ENCODE measurements at regions not wholly inside any gene's neighbourhood (a gene's known extent, or its start where the extent isn't known, plus 50 kb on each side); places are given as distances from the start of the nearest gene placed in this dataset.
A peak's percentile ranks its signal among the peaks of the same experiment; 100 is the strongest.
"Not testable (repeated sequence)": the region's sequence is repeated elsewhere in the genome, so short reads cannot be mapped to it uniquely, and the experiment has no call there.

- no peak overlapping the region for H3K4me3 ChIP-seq
- no peak overlapping the region for H3K27ac ChIP-seq
- H3K4me1 ChIP-seq (replicated peaks in 1 of 2) = no peaks in the 10 kb centered on the region
- in situ Hi-C loops (cut with MboI; ENCODE audit: low pct_unique_long_range_greater_than_20kb in 2 of 9, low sequenced_read_pairs in 9 of 9, unreplicated experiment in 9 of 9) = no loop called here
- 0 to 96% (median 78%) methylated on average over 1 to 2 of the region's 2 CpGs; no CpG with 5 or more reads in 2 of the 10 experiments for WGBS, 10 experiments
- ATAC-seq (replicated peaks in 6 of 8) = no peak
Measured at GRCh38 chr6:20263059-20263458, 50.8 kb upstream of the MBOAT1 start.

- Histone ChIP-seq H3K27ac (no peak overlapping the region), H3K4me3 (no peak overlapping the region), H3K4me1 (replicated peaks in 1 of 2) (no peaks in the 10 kb centered on the region)
- ATAC-seq (replicated peaks in 6 of 8) = no peak
- in situ Hi-C loops (cut with MboI; ENCODE audit: low pct_unique_long_range_greater_than_20kb in 2 of 9, low sequenced_read_pairs in 9 of 9, unreplicated experiment in 9 of 9) = no loop called here
- WGBS, 10 experiments = 39 to 100% (median 85%) methylated on average over 1 to 3 of the region's 3 CpGs
Measured at GRCh38 chr6:20265842-20266241, 53.6 kb upstream of the MBOAT1 start.

- Histone ChIP-seq H3K27ac (no peak overlapping the region), H3K4me3 (no peak overlapping the region), H3K4me1 (replicated peaks in 1 of 2) (peaks cover 0 to 8% of the 10 kb centered on the region in 2 donors)
- ATAC-seq (replicated peaks in 6 of 8) = no peak
- in situ Hi-C loops (cut with MboI; ENCODE audit: low pct_unique_long_range_greater_than_20kb in 2 of 9, low sequenced_read_pairs in 9 of 9, unreplicated experiment in 9 of 9) = no loop called here
- WGBS, 10 experiments = 20 to 100% (median 82%) methylated on average over 1 to 9 of the region's 11 CpGs
Measured at GRCh38 chr6:20266851-20267608, 54.8 kb upstream of the MBOAT1 start.

GRCh38 chr6:20269181-20269580 is 56.9 kb upstream of the MBOAT1 start:
- 0 to 93% (median 17%) methylated on average over 1 to 2 of the region's 2 CpGs; no CpG with 5 or more reads in 3 of the 10 experiments for WGBS, 10 experiments
- H3K4me1 ChIP-seq (replicated peaks in 1 of 2) = peaks cover 0 to 11% of the 10 kb centered on the region in 2 donors
- peak in 1 of 8 experiments; percentile 42 for ATAC-seq (replicated peaks in 6 of 8)
- no peak overlapping the region for H3K27ac ChIP-seq
- in situ Hi-C loops (cut with MboI; ENCODE audit: low pct_unique_long_range_greater_than_20kb in 2 of 9, low sequenced_read_pairs in 9 of 9, unreplicated experiment in 9 of 9) = no loop called here
- H3K4me3 ChIP-seq = no peak overlapping the region

GRCh38 chr6:20271818-20272217 is 59.5 kb upstream of the MBOAT1 start:
- Histone ChIP-seq H3K4me1 (replicated peaks in 1 of 2) (peaks cover 0 to 11% of the 10 kb centered on the region in 2 donors), H3K4me3 (no peak overlapping the region), H3K27ac (peak overlapping the region in 1 of 2 donors; percentile 9)
- in situ Hi-C loops (cut with MboI; ENCODE audit: low pct_unique_long_range_greater_than_20kb in 2 of 9, low sequenced_read_pairs in 9 of 9, unreplicated experiment in 9 of 9) = no loop called here
- ATAC-seq (replicated peaks in 6 of 8) = peak in 4 of 8 experiments; percentile 27 to 41 (median 40)
- WGBS, 10 experiments = 0 to 83% (median 46%) methylated on average over 1 to 3 of the region's 3 CpGs; no CpG with 5 or more reads in 2 of the 10 experiments

GRCh38 chr6:20274137-20274536 is 61.9 kb upstream of the MBOAT1 start:
- H3K4me3 ChIP-seq = no peak overlapping the region
- no peak for ATAC-seq (replicated peaks in 6 of 8)
- H3K27ac ChIP-seq = no peak overlapping the region
- 34 to 100% (median 90%) methylated on average over 1 to 4 of the region's 4 CpGs; no CpG with 5 or more reads in 1 of the 10 experiments for WGBS, 10 experiments
- in situ Hi-C loops (cut with MboI; ENCODE audit: low pct_unique_long_range_greater_than_20kb in 2 of 9, low sequenced_read_pairs in 9 of 9, unreplicated experiment in 9 of 9) = no loop called here
- peaks cover 0 to 11% of the 10 kb centered on the region in 2 donors for H3K4me1 ChIP-seq (replicated peaks in 1 of 2)

GRCh38 chr6:20275837-20276236 is 63.6 kb upstream of the MBOAT1 start:
- H3K4me1 ChIP-seq (replicated peaks in 1 of 2) = peaks cover 0 to 11% of the 10 kb centered on the region in 2 donors
- H3K27ac ChIP-seq; H3K4me3 ChIP-seq; ATAC-seq (replicated peaks in 6 of 8): not testable (repeated sequence)
- WGBS, 10 experiments = 0 to 100% (median 93%) methylated on average over 1 to 2 of the region's 2 CpGs; no CpG with 5 or more reads in 1 of the 10 experiments
- in situ Hi-C loops (cut with MboI; ENCODE audit: low pct_unique_long_range_greater_than_20kb in 2 of 9, low sequenced_read_pairs in 9 of 9, unreplicated experiment in 9 of 9) = loop anchor here in 3 of 9 experiments (25.0 kb wide), 2 partner anchors 236 to 261 kb away; partner anchors contain the start of gene CDKAL1 (in 2 of the 3)

GRCh38 chr6:20277724-20278123 is 65.5 kb upstream of the MBOAT1 start:
- not testable (repeated sequence) for H3K4me1 ChIP-seq (replicated peaks in 1 of 2); H3K4me3 ChIP-seq; H3K27ac ChIP-seq; ATAC-seq (replicated peaks in 6 of 8)
- in situ Hi-C loops (cut with MboI; ENCODE audit: low pct_unique_long_range_greater_than_20kb in 2 of 9, low sequenced_read_pairs in 9 of 9, unreplicated experiment in 9 of 9) = loop anchor here in 3 of 9 experiments (25.0 kb wide), 2 partner anchors 235 to 260 kb away; partner anchors contain the start of gene CDKAL1 (in 2 of the 3)
- WGBS, 10 experiments = 60 to 100% (median 80%) methylated on average over 1 to 5 of the region's 6 CpGs; no CpG with 5 or more reads in 5 of the 10 experiments

- Histone ChIP-seq H3K27ac (no peak overlapping the region), H3K4me3 (no peak overlapping the region), H3K4me1 (replicated peaks in 1 of 2) (no peaks in the 10 kb centered on the region)
- in situ Hi-C loops (cut with MboI; ENCODE audit: low pct_unique_long_range_greater_than_20kb in 2 of 9, low sequenced_read_pairs in 9 of 9, unreplicated experiment in 9 of 9) = loop anchor here in 3 of 9 experiments (25.0 kb wide), 2 partner anchors 233 to 258 kb away; partner anchors contain the start of gene CDKAL1 (in 2 of the 3)
- ATAC-seq (replicated peaks in 6 of 8) = no peak
- WGBS, 10 experiments = 14 to 98% (median 78%) methylated on average over 1 to 4 of the region's 4 CpGs; no CpG with 5 or more reads in 1 of the 10 experiments
Measured at GRCh38 chr6:20279051-20279450, 66.8 kb upstream of the MBOAT1 start.

- Histone ChIP-seq H3K4me3 (no peak overlapping the region), H3K4me1 (replicated peaks in 1 of 2) (no peaks in the 10 kb centered on the region), H3K27ac (no peak overlapping the region)
- ATAC-seq (replicated peaks in 6 of 8) = no peak
- 0 to 96% (median 62%) methylated on average over 2 to 5 of the region's 5 CpGs for WGBS, 10 experiments
- in situ Hi-C loops (cut with MboI; ENCODE audit: low pct_unique_long_range_greater_than_20kb in 2 of 9, low sequenced_read_pairs in 9 of 9, unreplicated experiment in 9 of 9) = loop anchor here in 3 of 9 experiments (25.0 kb wide), 2 partner anchors 233 to 258 kb away; partner anchors contain the start of gene CDKAL1 (in 2 of the 3)
Measured at GRCh38 chr6:20279608-20280287, 67.5 kb upstream of the MBOAT1 start.

GRCh38 chr6:20280288-20280621 is 68.0 kb upstream of the MBOAT1 start:
- no peaks in the 10 kb centered on the region for H3K4me1 ChIP-seq (replicated peaks in 1 of 2)
- H3K27ac ChIP-seq = no peak overlapping the region
- ATAC-seq (replicated peaks in 6 of 8) = no peak
- 23 to 97% (median 85%) methylated on average over 2 to 3 of the region's 3 CpGs; no CpG with 5 or more reads in 1 of the 10 experiments for WGBS, 10 experiments
- no peak overlapping the region for H3K4me3 ChIP-seq
- in situ Hi-C loops (cut with MboI; ENCODE audit: low pct_unique_long_range_greater_than_20kb in 2 of 9, low sequenced_read_pairs in 9 of 9, unreplicated experiment in 9 of 9) = loop anchor here in 3 of 9 experiments (25.0 kb wide), 2 partner anchors 232 to 257 kb away; partner anchors contain the start of gene CDKAL1 (in 2 of the 3)

GRCh38 chr6:20284672-20285071 is 72.4 kb upstream of the MBOAT1 start:
- Histone ChIP-seq H3K27ac (no peak overlapping the region), H3K4me3 (no peak overlapping the region), H3K4me1 (replicated peaks in 1 of 2) (no peaks in the 10 kb centered on the region)
- in situ Hi-C loops (cut with MboI; ENCODE audit: low pct_unique_long_range_greater_than_20kb in 2 of 9, low sequenced_read_pairs in 9 of 9, unreplicated experiment in 9 of 9) = loop anchor here in 3 of 9 experiments (25.0 kb wide), 2 partner anchors 228 to 253 kb away; partner anchors contain the start of gene CDKAL1 (in 2 of the 3)
- ATAC-seq (replicated peaks in 6 of 8) = no peak
- 80 to 100% (median 100%) methylated on average over 1 of the region's 1 CpG; no CpG with 5 or more reads in 6 of the 10 experiments for WGBS, 10 experiments

Data from motor neuron (in vitro differentiated cells).